Karpas-422 (cell line): ENCODE measurements at regions not wholly inside any gene's neighbourhood (a gene's known extent, or its start where the extent isn't known, plus 50 kb on each side); places are given as distances from the start of the nearest gene placed in this dataset.

Source experiments
- DNase-seq: peaks from one replicate; pipeline ENCODE4 v3.0.0-alpha.2; 2015
- H2AFZ ChIP-seq: fragments of 200-600 bp; sonication (generic); 2 replicates; pipeline ENCODE4 v1.6.1; 2014; ENCODE audit warnings: antibody characterized with exemption, low read length, mixed read lengths
- H3K27ac ChIP-seq: fragments of 200-600 bp; sonication (generic); 2 replicates; pipeline ENCODE4 v1.5.1; 2014; ENCODE audit warnings: mild to moderate bottlenecking, low read length, moderate library complexity
- H3K27me3 ChIP-seq: fragments of 200-600 bp; sonication (generic); 2 replicates; pipeline ENCODE4 v1.6.1; 2014; ENCODE audit warnings: low read length, mixed read lengths
- H3K36me3 ChIP-seq: fragments of 200-600 bp; sonication (generic); 2 replicates; pipeline ENCODE4 v1.6.1; 2014; ENCODE audit warnings: low read length, mixed read lengths; ENCODE audit not compliant: insufficient read depth
- H3K4me1 ChIP-seq: fragments of 200-600 bp; sonication (generic); 2 replicates; pipeline ENCODE4 v1.6.1; 2014; ENCODE audit warnings: mild to moderate bottlenecking, low read length, mixed read lengths
- H3K4me2 ChIP-seq: fragments of 200-600 bp; sonication (generic); 2 replicates; pipeline ENCODE4 v1.6.1; 2014; ENCODE audit warnings: low read length, low read depth, mild to moderate bottlenecking; ENCODE audit not compliant: poor library complexity, severe bottlenecking
- H3K4me3 ChIP-seq: fragments of 200-600 bp; sonication (generic); 2 replicates; pipeline ENCODE4 v1.5.1; 2014; ENCODE audit warnings: mild to moderate bottlenecking, antibody characterized with exemption, low read length, mixed read lengths
- H3K79me2 ChIP-seq: fragments of 200-600 bp; sonication (generic); 2 replicates; pipeline ENCODE4 v1.6.1; 2014; ENCODE audit warnings: mild to moderate bottlenecking, low read length, mixed read lengths
- H3K9ac ChIP-seq: fragments of 200-600 bp; sonication (generic); 2 replicates; pipeline ENCODE4 v1.6.0; 2014; ENCODE audit warnings: low read length
- H3K9me2 ChIP-seq: fragments of 200-600 bp; sonication (generic), shearing (Covaris generic); replicated peaks from 2 replicates; pipeline ENCODE4 v1.6.0; 2014; ENCODE audit warnings: mild to moderate bottlenecking, low read length, moderate library complexity; ENCODE audit not compliant: insufficient read depth
- H3K9me3 ChIP-seq: fragments of 300-700, 200-600 bp; sonication (generic); 2 replicates; pipeline ENCODE4 v1.6.1; 2014; ENCODE audit warnings: low read length, mixed read lengths
- H4K20me1 ChIP-seq: fragments of 200-600 bp; sonication (generic); 2 replicates; pipeline ENCODE4 v1.6.1; 2014; ENCODE audit warnings: mild to moderate bottlenecking, antibody characterized with exemption, low read length, low read depth; ENCODE audit not compliant: insufficient read depth

DNA sequence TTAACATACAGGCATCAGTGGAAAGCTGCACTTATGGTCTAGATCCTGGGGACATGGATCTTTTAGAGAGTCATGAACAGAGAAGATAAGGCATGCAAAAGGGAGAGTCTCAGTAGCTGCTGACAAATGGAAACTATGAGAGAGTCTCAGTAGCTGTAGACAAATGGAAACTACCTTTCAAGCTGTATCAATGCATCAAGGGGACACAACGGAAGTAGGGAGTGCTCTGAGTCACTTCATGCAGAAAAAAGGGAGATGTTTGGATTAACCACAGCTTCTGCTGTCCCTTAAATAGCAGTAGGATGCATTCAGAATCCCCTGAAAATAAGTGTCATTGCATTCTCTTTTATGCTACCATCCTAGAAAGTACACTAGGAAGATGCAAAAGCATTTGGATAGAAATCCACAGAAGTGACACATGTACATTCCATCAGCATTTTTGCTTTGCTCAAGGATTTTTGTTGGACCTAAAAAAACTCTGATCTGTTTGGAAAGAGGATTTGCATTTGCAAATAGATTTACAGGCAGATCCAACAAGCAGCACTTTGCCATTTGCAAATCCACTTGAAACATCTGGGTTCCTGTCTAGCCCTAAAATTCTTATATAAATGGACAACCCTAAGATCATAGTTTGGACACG lies 227.5 kb upstream of the LMO3 start:
- Histone ChIP-seq H3K27me3 (no peaks in the 10 kb centered on the region), H3K27ac (no peak overlapping the region), H3K9me3 (peaks cover 34% of the 10 kb centered on the region), H2AFZ (no peak overlapping the region), H4K20me1 (no peaks in the 10 kb centered on the region), H3K9me2 (0 out of 2 replicates have a peak, but pooled peaks cover 6% of the 10 kb centered on the region), H3K4me2 (no peak overlapping the region), H3K9ac (no peak overlapping the region), H3K79me2 (no peaks in the 10 kb centered on the region), H3K4me3 (no peak overlapping the region), H3K4me1 (no peaks in the 10 kb centered on the region), H3K36me3 (no peaks in the 10 kb centered on the region)
- no peak for DNase-seq

DNA sequence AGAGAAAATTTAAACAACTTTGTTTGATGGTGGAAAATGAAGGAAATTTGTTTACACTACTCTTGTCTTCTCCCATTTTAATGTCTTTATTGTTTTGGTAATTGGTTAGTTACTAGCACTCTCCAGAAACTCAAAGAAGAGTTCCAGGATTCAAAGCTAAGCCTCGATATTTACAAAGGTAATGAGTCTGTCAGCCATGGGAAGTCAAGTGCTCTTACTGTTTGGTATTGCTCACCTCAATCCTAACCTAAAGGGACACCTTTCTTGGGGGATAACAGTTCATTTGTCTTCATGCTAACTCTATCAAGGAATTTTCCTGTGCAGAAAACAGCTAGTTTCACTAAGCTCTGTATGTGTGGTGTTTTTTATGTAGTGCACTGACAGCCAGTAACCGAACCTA lies 222.9 kb upstream of the LMO3 start:
- Histone ChIP-seq H3K9me2 (0 out of 2 replicates have a peak, but pooled peaks cover 6% of the 10 kb centered on the region), H3K27me3 (no peaks in the 10 kb centered on the region), H3K4me3 (no peak overlapping the region), H3K9me3 (peaks cover 35% of the 10 kb centered on the region), H2AFZ (no peak overlapping the region), H3K9ac (no peak overlapping the region), H3K4me2 (no peak overlapping the region), H3K79me2 (no peaks in the 10 kb centered on the region), H3K4me1 (no peaks in the 10 kb centered on the region), H4K20me1 (no peaks in the 10 kb centered on the region), H3K27ac (no peak overlapping the region), H3K36me3 (no peaks in the 10 kb centered on the region)
- no peak for DNase-seq

DNA sequence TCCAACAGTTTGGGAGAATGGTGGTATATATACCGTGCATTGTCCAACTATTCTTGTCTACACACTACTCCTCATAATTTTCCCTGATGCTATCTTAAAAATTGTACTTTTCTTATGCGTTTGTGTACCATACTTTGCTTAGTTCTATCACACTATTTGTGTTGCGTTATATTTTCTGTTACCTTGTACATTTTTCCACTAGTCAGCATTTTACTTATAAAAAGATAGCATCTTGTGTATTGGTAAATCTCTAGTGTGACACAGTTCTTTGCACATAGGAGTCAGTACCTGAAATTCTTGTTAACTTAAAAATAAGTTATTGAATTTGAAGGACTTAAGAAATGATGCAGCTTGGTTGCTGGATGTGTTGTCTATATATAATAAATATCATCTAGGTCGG lies 201.8 kb upstream of the LMO3 start:
- Histone ChIP-seq H4K20me1 (no peaks in the 10 kb centered on the region), H3K4me1 (no peaks in the 10 kb centered on the region), H3K36me3 (no peaks in the 10 kb centered on the region), H3K27ac (no peak overlapping the region), H2AFZ (no peak overlapping the region), H3K27me3 (no peaks in the 10 kb centered on the region), H3K9me2 (no peaks in the 10 kb centered on the region), H3K9ac (no peak overlapping the region), H3K9me3 (peaks cover 22% of the 10 kb centered on the region), H3K4me3 (no peak overlapping the region), H3K79me2 (no peaks in the 10 kb centered on the region), H3K4me2 (no peak overlapping the region)
- DNase-seq, result no peak

DNA sequence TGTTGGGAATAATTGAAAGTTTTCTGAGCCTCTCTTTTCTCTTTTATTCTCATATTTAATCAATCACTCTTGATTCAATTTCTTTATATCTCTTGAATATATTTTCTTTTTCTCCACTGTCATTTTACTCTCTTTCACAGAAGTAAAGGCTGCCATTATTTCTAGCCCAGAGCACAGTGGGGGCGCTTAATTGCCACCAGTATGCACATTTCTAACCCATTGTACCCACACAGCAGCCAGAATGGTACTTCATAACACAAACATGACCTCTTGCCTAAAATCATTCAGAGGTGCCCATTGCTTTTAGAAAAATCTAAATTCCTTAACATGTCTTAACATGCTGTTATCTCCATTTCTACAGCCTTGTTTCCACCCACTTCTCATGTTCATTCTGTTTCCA lies 190.2 kb upstream of the LMO3 start:
- Histone ChIP-seq H3K27me3 (no peaks in the 10 kb centered on the region), H3K27ac (no peak overlapping the region), H3K4me1 (no peaks in the 10 kb centered on the region), H3K4me2 (no peak overlapping the region), H3K9me3 (peaks cover 3% of the 10 kb centered on the region; the same call in 1 of the 2 replicates), H3K4me3 (no peak overlapping the region), H3K9ac (no peak overlapping the region), H3K36me3 (no peaks in the 10 kb centered on the region), H2AFZ (no peak overlapping the region), H4K20me1 (no peaks in the 10 kb centered on the region), H3K9me2 (no peaks in the 10 kb centered on the region), H3K79me2 (no peaks in the 10 kb centered on the region)
- DNase-seq, result no peak

DNA sequence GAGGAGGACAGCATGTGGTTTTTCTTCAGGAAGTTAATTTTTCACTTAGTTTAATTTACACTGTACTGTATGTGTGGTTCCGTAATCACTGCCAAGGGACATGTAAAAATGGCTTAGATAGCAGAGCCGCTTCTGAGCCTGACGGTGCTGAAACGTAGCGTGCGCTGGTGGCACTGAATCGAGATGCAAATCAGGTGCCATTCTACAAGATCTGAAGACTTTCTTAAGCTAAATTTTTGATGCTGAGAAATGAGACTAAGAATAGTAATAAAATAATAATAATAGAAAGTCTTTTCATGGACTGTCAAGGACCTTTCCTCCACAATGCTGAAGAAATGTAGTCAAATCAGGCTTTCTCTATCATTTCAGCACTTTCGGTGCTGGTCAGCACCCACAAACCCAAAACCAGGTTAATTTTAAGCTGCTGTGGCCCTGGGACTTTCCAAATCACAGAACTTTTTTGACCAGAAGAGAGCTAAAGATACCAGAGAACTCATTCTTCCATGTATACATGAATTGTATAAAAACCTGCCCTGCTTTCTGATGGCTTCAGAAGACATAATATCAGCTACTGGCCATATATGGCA lies 183.3 kb upstream of the LMO3 start:
- Histone ChIP-seq H3K4me3 (no peak overlapping the region), H3K27me3 (no peaks in the 10 kb centered on the region), H3K36me3 (no peaks in the 10 kb centered on the region), H3K9ac (no peak overlapping the region), H3K9me2 (no peaks in the 10 kb centered on the region), H3K4me2 (no peak overlapping the region), H3K9me3 (peaks cover 7% of the 10 kb centered on the region; the same call in 1 of the 2 replicates), H4K20me1 (no peaks in the 10 kb centered on the region), H3K27ac (no peak overlapping the region), H3K79me2 (no peaks in the 10 kb centered on the region), H2AFZ (no peak overlapping the region), H3K4me1 (no peaks in the 10 kb centered on the region)
- DNase-seq, result no peak

DNA sequence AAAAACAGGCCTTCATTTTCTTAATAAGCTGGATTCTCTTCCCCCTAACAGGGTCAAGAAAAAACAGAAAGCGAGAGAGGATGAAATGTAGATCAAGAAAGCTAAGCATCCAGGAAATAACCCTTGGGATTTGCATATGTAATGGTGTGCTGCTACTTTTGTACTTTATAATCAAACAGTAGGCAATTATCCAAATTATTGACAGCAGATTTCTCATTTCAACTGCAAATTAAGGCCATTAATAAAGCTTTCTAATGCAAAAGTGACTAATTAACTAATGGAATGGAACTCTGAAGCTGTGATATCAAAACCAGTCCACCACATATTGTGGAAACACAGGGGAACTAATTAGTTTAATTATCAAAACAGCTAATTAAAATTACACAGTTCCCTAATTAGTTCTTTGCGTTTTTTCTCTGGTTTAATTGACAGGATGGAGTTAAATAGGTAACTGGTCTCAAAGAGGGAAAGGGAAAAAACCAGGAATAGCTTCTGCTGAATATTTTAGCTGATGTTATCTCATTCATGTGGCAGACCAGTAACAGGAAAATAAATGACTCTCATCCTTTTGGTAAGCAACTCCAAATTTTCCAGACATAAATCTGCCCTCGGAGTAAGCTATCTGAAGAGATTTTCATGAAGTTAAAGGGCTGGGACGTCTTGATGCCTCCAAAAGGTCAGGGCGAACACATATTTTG lies 182.7 kb upstream of the LMO3 start:
- Histone ChIP-seq H3K4me3 (no peak overlapping the region), H3K9me3 (peaks cover 7% of the 10 kb centered on the region; the same call in 1 of the 2 replicates), H3K27ac (no peak overlapping the region), H3K4me1 (no peaks in the 10 kb centered on the region), H3K79me2 (no peaks in the 10 kb centered on the region), H3K27me3 (no peaks in the 10 kb centered on the region), H3K9me2 (no peaks in the 10 kb centered on the region), H4K20me1 (no peaks in the 10 kb centered on the region), H3K9ac (no peak overlapping the region), H3K4me2 (no peak overlapping the region), H3K36me3 (no peaks in the 10 kb centered on the region), H2AFZ (no peak overlapping the region)
- no peak for DNase-seq

DNA sequence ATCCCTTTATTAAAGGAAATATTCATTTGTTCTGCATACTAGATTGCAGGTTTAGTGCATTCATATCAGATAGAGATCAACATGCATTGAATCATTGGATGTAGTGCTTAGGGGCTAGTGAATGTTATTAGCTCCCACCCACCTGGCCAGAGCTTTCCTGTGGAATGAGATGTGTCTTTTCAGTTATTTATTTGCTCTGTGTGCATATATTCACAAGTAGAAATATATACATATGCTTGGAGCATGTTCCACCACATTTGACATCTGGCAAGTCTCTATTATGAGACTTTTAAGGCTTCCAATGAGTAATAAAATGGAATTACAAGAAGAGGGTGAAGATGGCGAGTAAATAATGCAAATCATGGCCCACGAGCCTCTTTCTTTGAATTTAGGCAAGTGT lies 180.0 kb upstream of the LMO3 start:
- Histone ChIP-seq H3K9me2 (no peaks in the 10 kb centered on the region), H3K36me3 (no peaks in the 10 kb centered on the region), H3K27me3 (no peaks in the 10 kb centered on the region), H3K27ac (no peak overlapping the region), H2AFZ (no peak overlapping the region), H3K9me3 (peaks cover 9% of the 10 kb centered on the region; the same call in 1 of the 2 replicates), H3K9ac (no peak overlapping the region), H4K20me1 (no peaks in the 10 kb centered on the region), H3K4me2 (no peak overlapping the region), H3K4me1 (no peaks in the 10 kb centered on the region), H3K4me3 (no peak overlapping the region), H3K79me2 (no peaks in the 10 kb centered on the region)
- DNase-seq, result no peak

DNA sequence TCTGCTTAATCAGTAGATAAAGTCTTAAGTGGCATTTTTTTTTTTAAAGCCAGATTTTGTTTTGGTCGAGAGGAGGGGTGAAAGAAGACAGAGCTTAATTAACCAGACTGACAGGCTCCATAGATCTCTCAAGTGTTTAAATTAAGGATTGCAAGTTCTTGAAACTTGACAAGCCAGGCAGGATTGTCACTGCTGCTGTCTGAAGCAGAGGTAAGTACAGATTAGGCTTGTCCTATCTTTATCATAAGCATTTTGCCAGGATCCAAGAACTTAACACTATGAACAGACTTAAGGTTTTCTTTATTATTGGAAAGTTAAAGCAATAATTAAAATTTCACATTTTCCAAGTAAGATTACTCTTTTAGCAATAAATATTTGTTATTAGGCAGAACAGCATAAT lies 179.6 kb upstream of the LMO3 start:
- H4K20me1 ChIP-seq, result no peaks in the 10 kb centered on the region
- H3K9ac ChIP-seq, result no peak overlapping the region
- no peak for DNase-seq
- no peak overlapping the region for H2AFZ ChIP-seq
- H3K9me3 ChIP-seq, result peaks cover 8% of the 10 kb centered on the region; the same call in 1 of the 2 replicates
- H3K9me2 ChIP-seq, result no peaks in the 10 kb centered on the region
- H3K4me1 ChIP-seq, result no peaks in the 10 kb centered on the region
- H3K4me3 ChIP-seq, result no peak overlapping the region
- no peak overlapping the region for H3K27ac ChIP-seq
- H3K4me2 ChIP-seq, result no peak overlapping the region
- no peaks in the 10 kb centered on the region for H3K36me3 ChIP-seq
- no peaks in the 10 kb centered on the region for H3K27me3 ChIP-seq
- no peaks in the 10 kb centered on the region for H3K79me2 ChIP-seq
